SK-N-SH treated with all-trans-retinoic acid at 6 μM for 48 hours (cell line): ENCODE measurements at regions not wholly inside any gene's neighbourhood (a gene's known extent, or its start where the extent isn't known, plus 50 kb on each side); places are given as distances from the start of the nearest gene placed in this dataset.

Experiments used
- ATAC-seq: fragments of 200-7000 bp; cut with Tn5 transposase; 3 replicates; pipeline ENCODE4 v1.9.1; 2020; ENCODE audit warnings: mild to moderate bottlenecking, moderate library complexity
- ARNTL ChIP-seq: fragments of 450-650 bp; formaldehyde crosslinking; IDR thresholded peaks from 2 replicates; pipeline ENCODE4 v1.5.0; 2020; ENCODE audit warnings: low read depth, mild to moderate bottlenecking, moderate library complexity, borderline replicate concordance
- BACH2 ChIP-seq: fragments of 250-450 bp; sonication (Bioruptor Pico); IDR thresholded peaks from 2 replicates; pipeline ENCODE4 v1.9.0; 2021; ENCODE audit warnings: mild to moderate bottlenecking, borderline replicate concordance
- CREB5 ChIP-seq: fragments of 250-450 bp; sonication (Bioruptor Pico); IDR thresholded peaks from 2 replicates; pipeline ENCODE4 v1.5.1; 2020; ENCODE audit warnings: low read depth, mild to moderate bottlenecking, moderate library complexity
- CSDC2 ChIP-seq: fragments of 250-450 bp; sonication (Bioruptor Pico); IDR thresholded peaks from 2 replicates; pipeline ENCODE4 v1.5.0; 2020; ENCODE audit warnings: mild to moderate bottlenecking, moderate library complexity
- ESRRG ChIP-seq: fragments of 250-450 bp; sonication (Bioruptor Pico); IDR thresholded peaks from 2 replicates; pipeline ENCODE4 v1.6.1; 2021; ENCODE audit warnings: mild to moderate bottlenecking
- ISL1 ChIP-seq: fragments of 250-450 bp; sonication (Bioruptor Pico); IDR thresholded peaks from 2 replicates; pipeline ENCODE4 v2.1.2; 2022; ENCODE audit warnings: mild to moderate bottlenecking, moderate library complexity
- OSR1 ChIP-seq: fragments of 250-450 bp; sonication (Bioruptor Pico); IDR thresholded peaks from 2 replicates; pipeline ENCODE4 v1.8.0; 2022; ENCODE audit warnings: moderate library complexity, mild to moderate bottlenecking, inconsistent platforms
- PATZ1 ChIP-seq: fragments of 250-450 bp; sonication (Bioruptor Pico); IDR thresholded peaks from 2 replicates; pipeline ENCODE4 v1.8.0; 2020; ENCODE audit warnings: mild to moderate bottlenecking, moderate library complexity, borderline replicate concordance
- POU6F1 ChIP-seq: fragments of 250-450 bp; sonication (Bioruptor Pico); IDR thresholded peaks from 2 replicates; pipeline ENCODE4 v1.8.0; 2021; ENCODE audit warnings: low read depth, mild to moderate bottlenecking, moderate library complexity, borderline replicate concordance
- PPARA ChIP-seq: fragments of 250-450 bp; sonication (Bioruptor Pico); IDR thresholded peaks from 2 replicates; pipeline ENCODE4 v1.5.0; 2020; ENCODE audit warnings: mild to moderate bottlenecking, borderline replicate concordance
- SNAI2 ChIP-seq: fragments of 250-450 bp; sonication (Bioruptor Pico); IDR thresholded peaks from 2 replicates; pipeline ENCODE4 v1.5.0; 2020; ENCODE audit warnings: mild to moderate bottlenecking, moderate library complexity
- TCF4 ChIP-seq: fragments of 250-450 bp; sonication (Bioruptor Pico); IDR thresholded peaks from 2 replicates; pipeline ENCODE4 v1.8.0; 2021; ENCODE audit warnings: mild to moderate bottlenecking, moderate library complexity, borderline replicate concordance
- TOX ChIP-seq: fragments of 250-450 bp; sonication (Bioruptor Pico); IDR thresholded peaks from 2 replicates; pipeline ENCODE4 v1.8.0; 2021; ENCODE audit warnings: mild to moderate bottlenecking, moderate library complexity, borderline replicate concordance
- ZC3H10 ChIP-seq: fragments of 250-450 bp; sonication (Bioruptor Pico); IDR thresholded peaks from 2 replicates; pipeline ENCODE4 v1.5.1; 2021; ENCODE audit warnings: mild to moderate bottlenecking, moderate library complexity
- ZFP3 ChIP-seq: fragments of 250-450 bp; sonication (Bioruptor Pico); IDR thresholded peaks from 2 replicates; pipeline ENCODE4 v1.5.0; 2020; ENCODE audit warnings: mild to moderate bottlenecking, moderate library complexity
- ZFP30 ChIP-seq: fragments of 450-650 bp; formaldehyde crosslinking; IDR thresholded peaks from 2 replicates; pipeline ENCODE4 v1.5.0; 2022; ENCODE audit warnings: mild to moderate bottlenecking, moderate library complexity
- ZNF565 ChIP-seq: fragments of 450-650 bp; formaldehyde crosslinking; conservative IDR thresholded peaks from 2 replicates; pipeline ENCODE4 v1.5.0; 2020; ENCODE audit warnings: low read depth, mild to moderate bottlenecking, moderate library complexity
- ZNF70 ChIP-seq: fragments of 450-650 bp; formaldehyde crosslinking; IDR thresholded peaks from 2 replicates; pipeline ENCODE4 v1.5.0; 2020; ENCODE audit warnings: mild to moderate bottlenecking, moderate library complexity
- ZNF8 ChIP-seq: fragments of 450-650 bp; formaldehyde crosslinking; IDR thresholded peaks from 2 replicates; pipeline ENCODE4 v1.5.0; 2020; ENCODE audit warnings: mild to moderate bottlenecking, moderate library complexity
- TF ChIP-seq, protein P1 (sequence below): fragments of 250-450 bp; sonication (Bioruptor Pico); IDR thresholded peaks from 2 replicates; pipeline ENCODE4 v1.5.0; 2020; ENCODE audit warnings: mild to moderate bottlenecking, moderate library complexity
- TF ChIP-seq, protein P2 (sequence below): fragments of 250-450 bp; sonication (Bioruptor Pico); IDR thresholded peaks from 2 replicates; pipeline ENCODE4 v1.5.1; 2021; ENCODE audit warnings: mild to moderate bottlenecking, moderate library complexity

DNA sequence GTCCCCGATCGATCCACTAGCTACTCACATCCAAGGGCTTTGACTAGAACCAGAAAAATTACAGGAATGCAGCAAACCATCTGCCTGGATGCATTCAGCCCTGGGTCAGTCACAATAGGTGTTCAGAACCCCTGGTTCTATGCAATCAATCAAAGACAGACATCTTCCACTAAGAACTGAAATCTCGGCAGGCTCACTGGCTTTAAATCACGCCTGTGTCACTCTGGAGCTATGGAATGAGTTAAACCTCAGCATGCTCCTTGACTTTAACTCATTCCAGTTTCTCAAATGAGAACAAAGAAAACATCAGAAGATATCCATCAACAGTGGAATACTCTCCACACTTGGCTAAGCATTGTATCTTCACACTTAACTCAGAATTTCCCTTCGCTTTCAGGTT is 68.1 kb upstream of the SPTBN1 start:
- no peak for TF ChIP-seq CREB5
- TF ChIP-seq PATZ1 (CRISPR knock-in tag): no peak
- TF ChIP-seq ZC3H10 (CRISPR knock-in tag): no peak
- no peak for TF ChIP-seq POU6F1
- no peak for TF ChIP-seq ESRRG (CRISPR knock-in tag)
- no peak for TF ChIP-seq ZFP3 (CRISPR knock-in tag)
- no peak for TF ChIP-seq TOX
- no peak for TF ChIP-seq SNAI2 (CRISPR knock-in tag)
- no peak for TF ChIP-seq CSDC2 (CRISPR knock-in tag)
- no peak for TF ChIP-seq ARNTL (CRISPR knock-in tag)
- TF ChIP-seq BACH2 (CRISPR knock-in tag): no peak
- TF ChIP-seq ZNF8 (CRISPR knock-in tag): no peak
- TF ChIP-seq TCF4 (CRISPR knock-in tag): no peak
- no peak for TF ChIP-seq ISL1
- no peak for TF ChIP-seq OSR1 (CRISPR knock-in tag)
- TF ChIP-seq, protein P1, sequence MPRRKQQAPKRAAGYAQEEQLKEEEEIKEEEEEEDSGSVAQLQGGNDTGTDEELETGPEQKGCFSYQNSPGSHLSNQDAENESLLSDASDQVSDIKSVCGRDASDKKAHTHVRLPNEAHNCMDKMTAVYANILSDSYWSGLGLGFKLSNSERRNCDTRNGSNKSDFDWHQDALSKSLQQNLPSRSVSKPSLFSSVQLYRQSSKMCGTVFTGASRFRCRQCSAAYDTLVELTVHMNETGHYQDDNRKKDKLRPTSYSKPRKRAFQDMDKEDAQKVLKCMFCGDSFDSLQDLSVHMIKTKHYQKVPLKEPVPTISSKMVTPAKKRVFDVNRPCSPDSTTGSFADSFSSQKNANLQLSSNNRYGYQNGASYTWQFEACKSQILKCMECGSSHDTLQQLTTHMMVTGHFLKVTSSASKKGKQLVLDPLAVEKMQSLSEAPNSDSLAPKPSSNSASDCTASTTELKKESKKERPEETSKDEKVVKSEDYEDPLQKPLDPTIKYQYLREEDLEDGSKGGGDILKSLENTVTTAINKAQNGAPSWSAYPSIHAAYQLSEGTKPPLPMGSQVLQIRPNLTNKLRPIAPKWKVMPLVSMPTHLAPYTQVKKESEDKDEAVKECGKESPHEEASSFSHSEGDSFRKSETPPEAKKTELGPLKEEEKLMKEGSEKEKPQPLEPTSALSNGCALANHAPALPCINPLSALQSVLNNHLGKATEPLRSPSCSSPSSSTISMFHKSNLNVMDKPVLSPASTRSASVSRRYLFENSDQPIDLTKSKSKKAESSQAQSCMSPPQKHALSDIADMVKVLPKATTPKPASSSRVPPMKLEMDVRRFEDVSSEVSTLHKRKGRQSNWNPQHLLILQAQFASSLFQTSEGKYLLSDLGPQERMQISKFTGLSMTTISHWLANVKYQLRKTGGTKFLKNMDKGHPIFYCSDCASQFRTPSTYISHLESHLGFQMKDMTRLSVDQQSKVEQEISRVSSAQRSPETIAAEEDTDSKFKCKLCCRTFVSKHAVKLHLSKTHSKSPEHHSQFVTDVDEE (CRISPR knock-in tag): no peak
- no peak for TF ChIP-seq ZNF70
- no peak for TF ChIP-seq PPARA (CRISPR knock-in tag)
- ATAC-seq: no peak

DNA sequence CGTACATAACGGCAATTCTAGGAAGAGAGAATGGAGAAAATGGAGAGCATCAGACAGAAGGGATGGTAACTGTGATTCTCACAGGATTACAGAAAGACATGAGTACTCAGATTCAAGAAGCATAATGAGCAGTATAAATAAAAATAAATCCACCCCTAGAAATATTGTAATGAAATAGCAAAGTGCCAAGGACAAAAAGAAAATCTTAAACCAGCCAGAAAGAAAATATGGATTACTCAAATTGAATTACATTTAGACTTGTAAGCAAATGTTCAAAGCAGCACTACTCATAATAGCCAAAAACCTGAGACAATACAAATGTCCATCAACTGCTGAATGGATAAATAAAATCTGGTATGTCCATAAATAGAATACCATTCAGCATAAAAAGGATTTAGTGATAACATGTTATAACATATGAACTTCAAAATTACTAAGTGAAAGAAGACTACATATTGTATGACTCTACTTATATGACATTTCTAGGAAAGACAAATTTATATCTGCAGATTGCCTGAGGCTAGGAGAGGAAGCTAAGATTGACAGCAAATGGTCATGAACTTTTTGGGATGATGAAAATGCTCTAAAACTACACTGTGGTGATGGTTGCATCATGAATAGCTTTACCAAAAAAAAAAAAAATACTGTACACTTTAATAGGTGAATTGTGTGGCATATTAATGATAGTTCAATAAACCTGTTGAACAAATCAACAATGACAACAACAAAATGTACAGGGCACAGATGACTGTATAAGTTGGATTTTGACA is 63.4 kb upstream of the SPTBN1 start:
- ATAC-seq: no peak
- TF ChIP-seq ZFP30 (CRISPR knock-in tag) (no peak), ZNF8 (CRISPR knock-in tag) (no peak), ZFP3 (CRISPR knock-in tag) (no peak)
- TF ChIP-seq, protein P1 (CRISPR knock-in tag): no peak

GRCh38 chr2:54394392-54394791 is 61.7 kb upstream of the SPTBN1 start:
- no peak for TF ChIP-seq ESRRG (CRISPR knock-in tag)
- no peak for TF ChIP-seq ZFP3 (CRISPR knock-in tag)
- no peak for TF ChIP-seq ISL1
- no peak for TF ChIP-seq ZNF565 (CRISPR knock-in tag)
- TF ChIP-seq, protein P1 (CRISPR knock-in tag): no peak
- no peak for TF ChIP-seq ZC3H10 (CRISPR knock-in tag)
- no peak for TF ChIP-seq SNAI2 (CRISPR knock-in tag)
- TF ChIP-seq BACH2 (CRISPR knock-in tag): no peak
- TF ChIP-seq, protein P2, sequence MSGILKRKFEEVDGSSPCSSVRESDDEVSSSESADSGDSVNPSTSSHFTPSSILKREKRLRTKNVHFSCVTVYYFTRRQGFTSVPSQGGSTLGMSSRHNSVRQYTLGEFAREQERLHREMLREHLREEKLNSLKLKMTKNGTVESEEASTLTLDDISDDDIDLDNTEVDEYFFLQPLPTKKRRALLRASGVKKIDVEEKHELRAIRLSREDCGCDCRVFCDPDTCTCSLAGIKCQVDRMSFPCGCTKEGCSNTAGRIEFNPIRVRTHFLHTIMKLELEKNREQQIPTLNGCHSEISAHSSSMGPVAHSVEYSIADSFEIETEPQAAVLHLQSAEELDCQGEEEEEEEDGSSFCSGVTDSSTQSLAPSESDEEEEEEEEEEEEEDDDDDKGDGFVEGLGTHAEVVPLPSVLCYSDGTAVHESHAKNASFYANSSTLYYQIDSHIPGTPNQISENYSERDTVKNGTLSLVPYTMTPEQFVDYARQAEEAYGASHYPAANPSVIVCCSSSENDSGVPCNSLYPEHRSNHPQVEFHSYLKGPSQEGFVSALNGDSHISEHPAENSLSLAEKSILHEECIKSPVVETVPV (CRISPR knock-in tag): no peak
- no peak for ATAC-seq
